Mononuclear cell (primary cell): ENCODE measurements at regions not wholly inside any gene's neighbourhood (a gene's known extent, or its start where the extent isn't known, plus 50 kb on each side); places are given as distances from the start of the nearest gene placed in this dataset.

Experiments used
- H3K27me3 ChIP-seq: 2 replicates; pipeline ENCODE4 v1.6.0; 2011; ENCODE audit warnings: low read length, control low read depth; ENCODE audit not compliant: insufficient read depth
- H3K4me1 ChIP-seq: 2 replicates; pipeline ENCODE4 v1.5.1; 2011; ENCODE audit warnings: mild to moderate bottlenecking, low read length, control low read depth; ENCODE audit not compliant: insufficient read depth
- H3K4me3 ChIP-seq: 2 replicates; pipeline ENCODE4 v1.5.1; 2011; ENCODE audit warnings: mild to moderate bottlenecking, low read length, moderate library complexity
- H3K9me3 ChIP-seq: 2 replicates; pipeline ENCODE4 v1.5.1; 2011; ENCODE audit warnings: low read depth, mild to moderate bottlenecking, control low read depth, low read length

DNA sequence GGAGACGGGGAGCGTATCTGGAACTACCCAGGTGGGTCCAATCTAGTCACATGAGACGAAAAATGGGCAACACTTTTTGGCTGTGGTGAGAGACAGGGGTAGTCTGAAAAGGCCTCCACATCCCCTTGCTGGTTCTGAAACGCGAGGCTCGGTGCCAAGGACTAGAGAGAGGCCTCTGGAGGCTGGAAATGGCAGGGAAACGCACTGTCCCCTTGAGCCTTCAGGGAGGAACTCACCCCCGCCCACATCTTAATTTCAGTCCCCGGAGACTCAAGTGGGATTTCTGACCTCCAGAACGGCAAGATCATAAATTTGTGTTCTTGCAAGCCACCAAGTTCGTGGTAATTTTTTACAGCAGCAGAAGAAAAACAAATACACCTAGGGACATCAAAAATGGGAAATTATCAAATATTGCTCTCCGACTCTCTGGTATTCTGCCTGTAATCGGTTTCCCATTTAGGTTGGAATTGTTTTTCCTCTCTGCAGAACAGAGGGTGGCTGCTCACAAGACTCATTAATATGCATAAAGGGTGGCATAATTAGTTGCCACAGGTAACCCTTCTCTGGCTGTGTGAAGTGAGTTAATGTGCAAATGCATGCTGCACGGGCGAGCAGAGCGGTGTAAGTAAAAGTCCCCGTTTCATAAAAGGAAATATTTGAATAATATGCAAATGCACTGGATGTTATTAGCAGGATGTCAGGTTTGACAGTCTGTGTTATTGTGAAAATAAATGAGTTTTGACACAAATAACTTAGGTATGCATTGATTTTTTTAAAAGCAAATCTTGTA lies 185.7 kb downstream of the ARRDC4 start:
- Histone ChIP-seq H3K4me1 (peaks cover 8% of the 10 kb centered on the region), H3K9me3 (no peaks in the 10 kb centered on the region), H3K27me3 (no peaks in the 10 kb centered on the region), H3K4me3 (no peak overlapping the region)

DNA sequence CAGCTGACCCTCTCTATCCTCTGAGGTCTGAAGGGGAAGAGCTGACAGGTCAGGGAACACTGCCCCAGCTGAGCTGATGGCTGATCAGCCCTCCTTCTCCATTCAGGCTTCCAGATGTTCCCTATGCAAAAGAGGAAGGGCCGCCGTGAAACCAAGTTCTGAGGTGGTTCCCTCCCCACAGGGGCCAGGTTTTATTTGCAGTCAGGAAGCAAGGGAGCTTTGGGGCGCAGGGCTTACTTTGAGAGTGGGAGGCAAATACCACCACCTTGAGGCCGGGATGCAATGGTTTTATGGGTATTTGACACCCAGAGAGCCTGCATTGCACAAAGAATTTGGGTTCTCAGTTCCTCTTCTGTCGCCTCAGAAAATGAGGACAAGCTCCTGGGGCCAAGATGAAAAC lies 186.9 kb downstream of the ARRDC4 start:
- H3K4me1 ChIP-seq = peaks cover 8% of the 10 kb centered on the region
- H3K27me3 ChIP-seq = no peaks in the 10 kb centered on the region
- no peak overlapping the region for H3K4me3 ChIP-seq
- H3K9me3 ChIP-seq = no peaks in the 10 kb centered on the region

DNA sequence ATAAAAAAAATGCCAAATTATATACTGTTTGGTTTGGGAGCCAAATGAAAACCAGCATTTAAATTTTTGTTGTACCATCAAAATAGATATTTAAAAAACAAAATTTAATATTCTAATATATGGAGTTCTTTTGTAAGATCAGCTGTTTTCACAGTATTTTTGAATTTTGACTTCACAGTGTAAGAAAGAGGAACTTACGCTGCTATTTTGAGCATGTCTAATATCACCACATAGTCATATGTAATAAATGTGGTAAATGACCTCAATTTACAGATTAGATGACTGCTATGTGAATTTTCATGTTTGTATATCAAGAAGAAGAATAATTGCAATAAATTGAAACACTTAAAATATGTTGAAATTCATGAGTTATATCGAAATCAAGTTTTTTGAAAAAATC lies 189.6 kb downstream of the ARRDC4 start:
- H3K9me3 ChIP-seq = no peaks in the 10 kb centered on the region
- H3K4me3 ChIP-seq = no peak overlapping the region
- H3K27me3 ChIP-seq = no peaks in the 10 kb centered on the region
- H3K4me1 ChIP-seq = peaks cover 8% of the 10 kb centered on the region

DNA sequence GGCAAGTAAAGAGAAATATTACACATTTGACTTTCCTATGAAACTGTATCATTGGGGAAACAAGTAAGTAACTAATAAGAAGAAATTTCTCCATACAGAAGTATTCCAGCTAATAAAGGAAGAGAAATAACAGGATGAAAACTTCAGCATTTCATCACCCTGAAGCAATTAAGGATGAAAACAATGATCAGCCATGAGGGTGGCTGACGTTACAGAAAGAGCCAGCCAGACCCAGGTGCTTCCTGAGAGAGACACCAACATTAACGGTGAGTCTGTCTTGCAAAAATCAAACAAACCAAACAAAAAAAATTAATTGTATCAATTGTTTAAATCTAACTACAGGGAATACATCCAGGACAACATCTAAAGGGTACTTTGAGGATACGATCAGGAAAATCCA lies 190.0 kb downstream of the ARRDC4 start:
- Histone ChIP-seq H3K4me1 (peaks cover 8% of the 10 kb centered on the region), H3K27me3 (no peaks in the 10 kb centered on the region), H3K9me3 (no peaks in the 10 kb centered on the region), H3K4me3 (no peak overlapping the region)

DNA sequence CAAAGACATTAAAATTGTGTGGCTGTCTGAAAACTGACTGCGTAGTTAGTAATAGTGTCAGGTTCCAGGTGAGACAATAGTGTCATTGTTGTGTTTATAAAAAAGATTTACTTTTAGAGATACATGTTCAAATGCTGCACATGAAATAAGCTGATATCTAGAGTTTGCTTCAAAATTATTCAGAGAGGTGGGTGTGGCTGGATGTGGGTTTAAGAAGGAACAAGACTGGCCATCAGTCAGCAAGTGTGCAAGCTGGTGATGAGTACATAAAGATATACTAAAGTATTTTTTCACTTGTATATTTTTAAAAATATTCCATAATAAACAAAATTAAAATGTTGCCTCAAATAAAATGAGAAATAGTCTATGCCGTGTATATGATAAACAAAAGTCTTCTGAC lies 190.6 kb downstream of the ARRDC4 start:
- Histone ChIP-seq H3K4me1 (peaks cover 8% of the 10 kb centered on the region), H3K4me3 (no peak overlapping the region), H3K27me3 (no peaks in the 10 kb centered on the region), H3K9me3 (no peaks in the 10 kb centered on the region)

DNA sequence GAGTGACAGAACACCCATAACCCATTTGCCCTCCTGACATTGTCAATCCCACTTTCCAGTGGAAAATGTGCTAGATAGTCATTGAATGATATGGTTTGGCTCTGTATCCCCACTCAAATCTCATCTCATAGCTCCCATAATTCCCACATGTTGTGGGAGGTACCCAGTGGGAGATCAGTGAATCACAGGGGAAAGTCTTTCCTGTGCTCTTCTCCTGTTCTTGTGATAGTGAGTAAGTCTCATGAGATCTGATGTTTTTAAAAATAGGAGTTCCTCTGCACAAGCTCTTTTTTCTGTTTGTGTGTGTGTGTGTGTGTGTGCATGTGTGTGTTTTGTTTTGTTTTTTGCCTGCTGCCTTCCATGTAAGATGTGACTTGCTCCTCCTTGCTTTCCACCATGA lies 191.7 kb downstream of the ARRDC4 start:
- Histone ChIP-seq H3K9me3 (no peaks in the 10 kb centered on the region), H3K4me3 (no peak overlapping the region), H3K27me3 (no peaks in the 10 kb centered on the region), H3K4me1 (peaks cover 6% of the 10 kb centered on the region)

DNA sequence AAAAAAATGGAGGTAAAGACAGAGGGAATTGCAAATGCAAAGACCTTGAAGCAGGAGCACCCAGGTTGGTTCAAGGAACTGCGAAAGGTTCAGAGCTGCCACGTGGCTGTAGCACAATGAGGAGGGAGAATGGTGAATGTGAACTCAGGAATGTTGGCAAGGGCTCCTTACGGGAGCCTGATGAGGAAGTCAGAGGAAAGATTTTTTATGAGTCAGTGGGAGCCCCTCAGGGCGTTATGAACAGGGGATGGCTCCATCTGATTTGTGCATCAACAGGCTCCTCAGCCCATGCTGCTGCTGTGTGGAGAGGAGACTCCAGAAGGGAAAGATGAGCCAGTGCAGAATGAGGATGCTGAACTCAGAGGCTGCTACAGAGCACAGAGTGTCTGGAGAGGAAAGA lies 194.4 kb downstream of the ARRDC4 start:
- Histone ChIP-seq H3K4me3 (no peak overlapping the region), H3K9me3 (no peaks in the 10 kb centered on the region)

DNA sequence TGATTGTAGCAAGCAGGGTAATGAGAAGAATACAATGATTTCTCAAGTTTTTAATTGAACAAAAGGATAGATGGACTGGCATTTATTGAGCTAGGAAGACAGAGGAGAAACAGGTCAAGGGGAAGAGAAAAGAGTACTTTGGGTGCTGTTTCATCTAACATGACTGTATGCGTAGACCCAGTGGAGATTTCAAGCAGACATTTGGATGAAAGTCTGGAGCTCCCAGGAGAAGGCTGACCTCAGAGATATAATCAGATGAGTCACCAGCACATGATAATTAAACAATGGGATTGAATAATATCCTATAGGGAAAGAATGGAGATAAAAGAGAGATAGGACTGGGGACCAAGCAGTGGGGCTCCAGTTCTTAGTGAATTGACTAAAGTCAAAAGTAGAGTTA lies 194.9 kb downstream of the ARRDC4 start:
- Histone ChIP-seq H3K27me3 (no peaks in the 10 kb centered on the region), H3K4me1 (peaks cover 9% of the 10 kb centered on the region), H3K4me3 (no peak overlapping the region), H3K9me3 (no peaks in the 10 kb centered on the region)

More for the DNA sequence above, 194.4 kb downstream of the ARRDC4 start:
- Histone ChIP-seq H3K27me3 (no peaks in the 10 kb centered on the region), H3K4me1 (peaks cover 5% of the 10 kb centered on the region)

DNA sequence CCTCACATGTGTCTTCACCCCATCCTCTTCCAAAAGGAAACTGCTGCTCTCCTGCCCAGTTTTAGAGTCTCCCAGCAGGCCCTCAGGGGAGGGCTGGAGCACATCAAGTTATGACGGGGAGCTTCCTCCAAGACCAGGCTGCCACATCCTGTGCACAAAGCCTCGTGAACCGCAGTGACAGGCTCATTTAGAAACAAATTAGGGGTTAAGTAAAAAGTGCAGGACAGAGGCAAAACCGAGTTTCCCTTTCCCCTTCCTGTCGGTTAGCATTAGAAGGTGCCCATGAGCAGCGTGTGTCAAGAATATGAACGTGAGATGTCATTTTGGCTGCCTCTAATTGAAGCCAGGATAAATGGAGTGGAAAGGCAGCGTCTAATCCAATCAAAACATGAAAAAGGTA lies 199.7 kb downstream of the ARRDC4 start:
- peaks cover 9% of the 10 kb centered on the region for H3K4me1 ChIP-seq
- no peaks in the 10 kb centered on the region for H3K9me3 ChIP-seq
- no peaks in the 10 kb centered on the region for H3K27me3 ChIP-seq
- no peak overlapping the region for H3K4me3 ChIP-seq

DNA sequence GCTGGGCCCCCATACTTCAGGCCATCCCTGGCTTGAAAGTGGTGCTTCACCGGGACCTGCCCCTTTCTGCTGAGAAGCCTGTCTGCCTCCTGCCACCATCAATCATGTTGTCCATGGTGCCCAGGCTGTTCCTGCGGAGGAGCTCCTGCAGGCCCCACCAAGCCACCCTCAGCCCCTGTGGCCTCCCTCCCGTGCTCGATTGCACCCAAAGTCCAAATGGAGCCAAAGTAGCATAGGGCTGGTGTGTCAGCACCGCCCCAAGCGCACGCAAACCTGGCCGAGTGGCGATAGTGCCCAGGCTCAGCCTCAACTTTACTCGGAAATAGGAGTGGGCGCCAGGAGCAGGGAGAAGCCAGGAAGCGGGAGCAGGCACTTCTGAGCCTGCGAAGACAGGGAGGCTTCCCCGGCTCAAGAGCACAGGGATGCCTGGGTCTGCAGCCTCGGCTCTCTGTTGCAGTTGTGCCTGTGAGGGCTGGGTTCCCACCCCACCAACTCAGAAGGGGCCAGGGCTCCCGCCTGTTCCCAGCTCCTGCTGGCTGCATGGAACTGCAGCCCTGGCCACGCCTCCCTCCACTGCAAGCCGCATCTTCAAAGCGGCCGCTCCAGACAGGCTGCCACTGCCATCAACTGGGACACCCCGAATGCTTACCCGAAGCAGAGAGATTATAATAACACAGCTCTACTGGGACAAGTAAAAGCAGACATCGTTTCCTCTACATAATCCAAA lies 203.0 kb downstream of the ARRDC4 start:
- Histone ChIP-seq H3K4me1 (peaks cover 9% of the 10 kb centered on the region), H3K4me3 (no peak overlapping the region), H3K27me3 (no peaks in the 10 kb centered on the region), H3K9me3 (no peaks in the 10 kb centered on the region)

DNA sequence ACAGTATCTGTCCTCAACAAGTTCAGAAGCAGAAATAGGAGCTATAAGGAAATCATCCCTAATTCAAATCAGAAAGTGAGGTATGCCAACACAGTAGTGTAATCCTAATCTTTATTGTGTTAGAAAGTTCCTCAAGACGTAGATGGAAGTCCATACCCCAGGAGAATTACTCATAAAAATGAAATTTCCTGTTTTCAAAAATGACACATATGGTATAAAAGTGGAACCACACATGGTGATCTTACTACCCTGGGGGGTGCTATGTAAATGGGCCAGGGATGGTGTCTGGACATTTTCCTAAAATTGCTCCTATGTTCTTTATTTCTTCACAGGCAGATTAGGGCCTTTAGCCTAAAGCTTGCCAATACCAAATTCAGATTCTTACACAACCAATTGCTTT lies 204.1 kb downstream of the ARRDC4 start:
- Histone ChIP-seq H3K4me3 (no peak overlapping the region), H3K9me3 (no peaks in the 10 kb centered on the region), H3K27me3 (no peaks in the 10 kb centered on the region), H3K4me1 (peaks cover 6% of the 10 kb centered on the region)

DNA sequence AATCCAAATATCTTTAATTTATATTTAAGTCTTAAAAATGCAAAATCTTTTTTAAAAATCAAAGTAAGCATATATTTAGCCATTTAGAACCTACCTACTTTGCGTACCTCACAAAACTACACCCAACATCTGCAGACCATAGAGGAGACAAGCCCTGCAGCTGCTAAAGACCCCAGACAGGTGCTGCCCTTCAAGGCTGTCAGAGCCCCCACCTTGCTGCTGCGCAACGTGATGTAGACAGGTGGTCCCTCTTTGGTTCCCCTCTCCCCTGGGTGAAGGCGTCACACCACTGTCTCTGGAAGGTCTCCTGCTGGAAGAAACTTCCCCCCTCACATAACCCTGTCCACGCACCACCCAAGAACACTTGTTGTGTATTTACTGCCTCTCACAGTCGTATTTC lies 204.5 kb downstream of the ARRDC4 start:
- Histone ChIP-seq H3K4me1 (peaks cover 2% of the 10 kb centered on the region), H3K9me3 (no peaks in the 10 kb centered on the region), H3K27me3 (no peaks in the 10 kb centered on the region), H3K4me3 (no peak overlapping the region)

DNA sequence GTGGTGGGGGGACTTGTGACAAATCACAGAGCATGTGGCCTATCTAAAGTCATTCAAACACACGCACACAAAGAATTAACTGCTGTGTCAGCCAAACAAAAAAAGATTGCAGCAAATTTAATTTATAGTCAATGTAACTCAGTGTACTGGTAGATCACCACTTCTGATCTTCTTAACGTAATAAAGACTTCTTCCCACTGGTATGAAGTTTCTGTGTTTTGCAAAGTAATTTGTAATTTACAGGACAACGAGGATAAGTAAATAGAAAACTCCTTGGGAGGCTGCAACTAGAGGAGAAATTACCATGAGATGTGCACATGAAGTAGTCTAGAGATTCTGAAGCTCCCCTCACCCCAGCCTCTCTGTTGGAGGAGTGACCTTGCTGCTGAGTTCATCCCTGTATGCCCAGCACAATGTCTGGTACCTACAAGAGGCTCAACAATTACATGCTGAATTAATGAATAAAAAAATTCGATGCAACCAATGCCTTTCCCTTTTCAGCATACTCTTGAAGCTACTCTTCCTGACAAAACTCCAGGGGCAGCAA lies 207.3 kb downstream of the ARRDC4 start:
- H3K27me3 ChIP-seq = no peaks in the 10 kb centered on the region
- H3K4me3 ChIP-seq = no peak overlapping the region
- no peaks in the 10 kb centered on the region for H3K4me1 ChIP-seq
- H3K9me3 ChIP-seq = no peaks in the 10 kb centered on the region

DNA sequence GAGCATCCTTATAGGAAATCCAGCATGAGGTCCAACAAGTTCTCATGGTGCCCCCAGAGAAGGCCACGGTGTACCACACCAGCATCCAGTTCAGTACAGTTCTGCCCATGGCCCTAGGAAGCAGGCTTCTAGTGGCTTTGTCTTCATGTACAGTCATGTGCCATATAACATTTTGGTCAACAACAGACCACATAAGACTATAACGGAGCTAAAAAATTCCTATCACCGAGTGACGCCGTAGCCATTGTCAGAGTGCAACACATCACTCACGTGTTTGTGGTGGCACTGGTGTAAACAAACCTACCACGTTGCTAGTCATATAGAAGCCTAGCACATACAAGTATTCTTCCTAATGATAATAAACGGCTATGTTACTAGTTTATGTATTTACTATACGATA lies 209.0 kb downstream of the ARRDC4 start:
- Histone ChIP-seq H3K4me1 (no peaks in the 10 kb centered on the region), H3K9me3 (no peaks in the 10 kb centered on the region), H3K4me3 (no peak overlapping the region), H3K27me3 (no peaks in the 10 kb centered on the region)

DNA sequence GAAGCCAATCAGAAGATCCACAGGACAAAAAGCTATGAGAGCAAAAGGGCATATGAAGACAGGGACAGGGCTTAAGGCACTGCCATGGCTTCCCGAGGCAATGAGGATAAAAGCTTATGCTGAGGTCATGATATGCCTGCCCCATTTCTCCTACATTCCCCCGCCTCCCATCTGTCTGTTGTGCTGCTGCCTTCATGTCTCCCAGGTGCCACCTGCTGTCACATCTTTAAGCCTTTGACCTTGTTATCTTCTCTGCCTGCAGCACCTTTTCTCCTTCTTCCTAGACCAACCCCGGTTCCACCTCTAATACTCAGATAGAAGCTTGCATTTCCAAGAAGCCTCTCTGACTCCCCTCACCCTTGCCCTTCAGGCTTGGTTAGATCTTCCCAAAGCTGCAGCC lies 213.8 kb downstream of the ARRDC4 start:
- Histone ChIP-seq H3K4me3 (no peak overlapping the region), H3K4me1 (no peaks in the 10 kb centered on the region), H3K27me3 (peaks cover 3% of the 10 kb centered on the region), H3K9me3 (no peaks in the 10 kb centered on the region)
